GM19238 (cell line): ENCODE measurements at regions not wholly inside any gene's neighbourhood (a gene's known extent, or its start where the extent isn't known, plus 50 kb on each side); places are given as distances from the start of the nearest gene placed in this dataset.

Experiments
- DNase-seq: peaks from one replicate; pipeline ENCODE4 v3.0.0; 2011; ENCODE audit warnings: low spot score; ENCODE audit not compliant: insufficient read length

GRCh38 chr1:30322859-30323257, 400.5 kb downstream of the MATN1 start:
- no peak for DNase-seq

- DNase-seq = no peak
Observed at GRCh38 chr1:30321996-30322858, 401.2 kb downstream of the MATN1 start.

GRCh38 chr1:30321246-30321910, 402.0 kb downstream of the MATN1 start:
- no peak for DNase-seq

- DNase-seq = no peak
Observed at GRCh38 chr1:30320581-30320890, 402.8 kb downstream of the MATN1 start.

- no peak for DNase-seq
Observed at GRCh38 chr1:30319765-30320580, 403.4 kb downstream of the MATN1 start.

GRCh38 chr1:30318864-30319718, 404.3 kb downstream of the MATN1 start:
- DNase-seq = no peak

- no peak for DNase-seq
Observed at GRCh38 chr1:30318413-30318812, 405.0 kb downstream of the MATN1 start.

- no peak for DNase-seq
Observed at GRCh38 chr1:30317921-30318320, 405.5 kb downstream of the MATN1 start.

- DNase-seq = no peak
Observed at GRCh38 chr1:30316056-30316455, 407.3 kb downstream of the MATN1 start.

GRCh38 chr1:30315185-30315960, 408.0 kb downstream of the MATN1 start:
- DNase-seq = no peak

GRCh38 chr1:30314591-30314990, 408.8 kb downstream of the MATN1 start:
- DNase-seq = no peak

- DNase-seq = no peak
Observed at GRCh38 chr1:30313584-30313983, 409.8 kb downstream of the MATN1 start.

- DNase-seq = no peak
Observed at GRCh38 chr1:30313176-30313575, 410.2 kb downstream of the MATN1 start.

GRCh38 chr1:30312226-30312625, 411.2 kb downstream of the MATN1 start:
- no peak for DNase-seq

GRCh38 chr1:30311749-30312148, 411.6 kb downstream of the MATN1 start:
- no peak for DNase-seq

- no peak for DNase-seq
Observed at GRCh38 chr1:30310966-30311742, 412.2 kb downstream of the MATN1 start.

GRCh38 chr1:30307182-30307581, 416.2 kb downstream of the MATN1 start:
- DNase-seq = no peak

- DNase-seq = no peak
Observed at GRCh38 chr1:30305519-30305918, 417.9 kb downstream of the MATN1 start.

GRCh38 chr1:30305061-30305460, 418.3 kb downstream of the MATN1 start:
- no peak for DNase-seq

- DNase-seq = no peak
Observed at GRCh38 chr1:30304080-30304479, 419.3 kb downstream of the MATN1 start.
